Cardiac muscle cell (in vitro differentiated cells and primary cell): ENCODE measurements at regions not wholly inside any gene's neighbourhood (a gene's known extent, or its start where the extent isn't known, plus 50 kb on each side); places are given as distances from the start of the nearest gene placed in this dataset.

Experiments
- DNase-seq, 2 donors: peaks; one replicate each; pipeline versions ENCODE4 v3.0.0 to v3.0.0-alpha.2; 2010 to 2017; ENCODE audit warnings: low read depth in 1 of 2, low spot score in 1 of 2
- H3K27ac ChIP-seq: fragments of 200-600 bp; sonication (generic); 2 replicates; pipeline ENCODE4 v1.5.1; 2016
- H3K27me3 ChIP-seq: fragments of 200-600 bp; sonication (generic); 2 replicates; pipeline ENCODE4 v1.6.0; 2016; ENCODE audit warnings: control low read depth
- H3K36me3 ChIP-seq: fragments of 200-600 bp; sonication (generic); 2 replicates; pipeline ENCODE4 v1.5.1; 2016; ENCODE audit warnings: control low read depth
- H3K4me1 ChIP-seq: fragments of 200-600 bp; sonication (generic); 2 replicates; pipeline ENCODE4 v1.8.1; 2017; ENCODE audit warnings: low read depth, mild to moderate bottlenecking, mixed run types
- H3K4me3 ChIP-seq: fragments of 200-600 bp; sonication (generic); 2 replicates; pipeline ENCODE4 v1.5.1; 2016; ENCODE audit warnings: mild to moderate bottlenecking
- H3K9me3 ChIP-seq: fragments of 200-600 bp; sonication (generic); 2 replicates; pipeline ENCODE4 v1.5.1; 2017; ENCODE audit warnings: low read depth, mild to moderate bottlenecking, control low read depth
- CTCF ChIP-seq: IDR thresholded peaks from 2 replicates; pipeline ENCODE4 v1.5.1; 2012; ENCODE audit warnings: low read depth, mild to moderate bottlenecking, low read length

GRCh38 chr1:64397541-64397940, 72.4 kb upstream of the CACHD1 start:
- Histone ChIP-seq H3K4me1 (no peaks in the 10 kb centered on the region), H3K27me3 (no peaks in the 10 kb centered on the region), H3K36me3 (no peaks in the 10 kb centered on the region), H3K4me3 (no peak overlapping the region), H3K27ac (no peak overlapping the region), H3K9me3 (no peaks in the 10 kb centered on the region)
- DNase-seq = no peak
- TF ChIP-seq CTCF = no peak

- no peaks in the 10 kb centered on the region for H3K36me3 ChIP-seq
- H3K4me3 ChIP-seq = no peak overlapping the region
- H3K9me3 ChIP-seq = no peaks in the 10 kb centered on the region
- H3K27me3 ChIP-seq = no peaks in the 10 kb centered on the region
- H3K4me1 ChIP-seq = no peaks in the 10 kb centered on the region
- TF ChIP-seq CTCF = no peak
- no peak overlapping the region for H3K27ac ChIP-seq
- DNase-seq = no peak
Observed at GRCh38 chr1:64398936-64399335, 71.0 kb upstream of the CACHD1 start.

- no peaks in the 10 kb centered on the region for H3K27me3 ChIP-seq
- no peak for DNase-seq
- no peaks in the 10 kb centered on the region for H3K4me1 ChIP-seq
- no peak for TF ChIP-seq CTCF
- no peak overlapping the region for H3K4me3 ChIP-seq
- H3K9me3 ChIP-seq = no peaks in the 10 kb centered on the region
- no peaks in the 10 kb centered on the region for H3K36me3 ChIP-seq
- H3K27ac ChIP-seq = no peak overlapping the region
Observed at GRCh38 chr1:64401285-64401684, 68.6 kb upstream of the CACHD1 start.

GRCh38 chr1:64403331-64403730, 66.6 kb upstream of the CACHD1 start:
- Histone ChIP-seq H3K9me3 (no peaks in the 10 kb centered on the region), H3K4me3 (no peak overlapping the region), H3K4me1 (no peaks in the 10 kb centered on the region), H3K27ac (no peak overlapping the region), H3K36me3 (no peaks in the 10 kb centered on the region), H3K27me3 (no peaks in the 10 kb centered on the region)
- TF ChIP-seq CTCF = no peak
- no peak for DNase-seq

GRCh38 chr1:64404202-64404601, 65.7 kb upstream of the CACHD1 start:
- H3K4me3 ChIP-seq = no peak overlapping the region
- no peaks in the 10 kb centered on the region for H3K4me1 ChIP-seq
- H3K27ac ChIP-seq = no peak overlapping the region
- no peak for DNase-seq
- no peak for TF ChIP-seq CTCF
- no peaks in the 10 kb centered on the region for H3K36me3 ChIP-seq
- no peaks in the 10 kb centered on the region for H3K9me3 ChIP-seq
- H3K27me3 ChIP-seq = no peaks in the 10 kb centered on the region

GRCh38 chr1:64405833-64406232, 64.1 kb upstream of the CACHD1 start:
- no peak for DNase-seq
- Histone ChIP-seq H3K36me3 (no peaks in the 10 kb centered on the region), H3K9me3 (no peaks in the 10 kb centered on the region), H3K27me3 (no peaks in the 10 kb centered on the region), H3K4me3 (no peak overlapping the region), H3K4me1 (no peaks in the 10 kb centered on the region), H3K27ac (no peak overlapping the region)
- no peak for TF ChIP-seq CTCF
